IPS DF 6.9 (cell line): ENCODE measurements at regions not wholly inside any gene's neighbourhood (a gene's known extent, or its start where the extent isn't known, plus 50 kb on each side); places are given as distances from the start of the nearest gene placed in this dataset.

Experiments used
- DNase-seq: peaks from one replicate; pipeline ENCODE4 v3.0.0-alpha.2; 2013; ENCODE audit warnings: low read depth, low spot score
- H3K27ac ChIP-seq: one replicate; pipeline ENCODE4 v1.5.1; 2013; ENCODE audit warnings: low read length, control low read depth
- H3K27me3 ChIP-seq: 2 replicates; pipeline ENCODE4 v1.6.1; 2013; ENCODE audit warnings: mild to moderate bottlenecking, low read length; ENCODE audit not compliant: control insufficient read depth, insufficient read depth
- H3K36me3 ChIP-seq: 2 replicates; pipeline ENCODE4 v1.6.1; 2013; ENCODE audit warnings: low read length; ENCODE audit not compliant: control insufficient read depth, insufficient read depth
- H3K4me1 ChIP-seq: 2 replicates; pipeline ENCODE4 v1.6.1; 2013; ENCODE audit warnings: low read length; ENCODE audit not compliant: control insufficient read depth, insufficient read depth
- H3K4me3 ChIP-seq: 2 replicates; pipeline ENCODE4 v1.5.1; 2013; ENCODE audit warnings: mild to moderate bottlenecking, low read length
- H3K9me3 ChIP-seq: 2 replicates; pipeline ENCODE4 v1.6.1; 2013; ENCODE audit warnings: low read length, inconsistent platforms; ENCODE audit not compliant: control insufficient read depth, insufficient read depth
- WGBS: extraction: QIAGEN DNeasy Blood & Tissue Kit; methylation state at CpG from one replicate; pipeline ENCODE4 v1.1.7; 2013; ENCODE audit warnings: mixed read lengths, missing lambda C conversion rate; ENCODE audit not compliant: insufficient read length, insufficient coverage; 5-methylcytosine and 5-hydroxymethylcytosine counted together

- Histone ChIP-seq H3K36me3 (no peaks in the 10 kb centered on the region), H3K4me3 (no peak overlapping the region), H3K4me1 (no peaks in the 10 kb centered on the region), H3K9me3 (no peaks in the 10 kb centered on the region), H3K27me3 (no peaks in the 10 kb centered on the region), H3K27ac (no peak overlapping the region)
- WGBS = no CpG with 5 or more reads among the region's 2 CpGs
- no peak for DNase-seq
Observed at GRCh38 chr21:39056636-39057035, 126.6 kb downstream of the PSMG1 start.

- DNase-seq = no peak
- H3K36me3 ChIP-seq = no peaks in the 10 kb centered on the region
Observed at GRCh38 chr21:39055167-39055767, 128.0 kb downstream of the PSMG1 start.

GRCh38 chr21:39054066-39054465 lies 129.2 kb downstream of the PSMG1 start:
- Histone ChIP-seq H3K9me3 (no peaks in the 10 kb centered on the region), H3K27me3 (no peaks in the 10 kb centered on the region), H3K4me3 (no peak overlapping the region), H3K4me1 (no peaks in the 10 kb centered on the region), H3K27ac (no peak overlapping the region), H3K36me3 (no peaks in the 10 kb centered on the region)
- WGBS = no CpG with 5 or more reads among the region's 4 CpGs
- DNase-seq = no peak

More at GRCh38 chr21:39055167-39055767, 128.0 kb downstream of the PSMG1 start:
- no CpG with 5 or more reads among the region's 6 CpGs for WGBS
- no peaks in the 10 kb centered on the region for H3K4me1 ChIP-seq
- H3K27me3 ChIP-seq = no peaks in the 10 kb centered on the region
- H3K27ac ChIP-seq = no peak overlapping the region
- H3K4me3 ChIP-seq = no peak overlapping the region
- H3K9me3 ChIP-seq = no peaks in the 10 kb centered on the region

DNA sequence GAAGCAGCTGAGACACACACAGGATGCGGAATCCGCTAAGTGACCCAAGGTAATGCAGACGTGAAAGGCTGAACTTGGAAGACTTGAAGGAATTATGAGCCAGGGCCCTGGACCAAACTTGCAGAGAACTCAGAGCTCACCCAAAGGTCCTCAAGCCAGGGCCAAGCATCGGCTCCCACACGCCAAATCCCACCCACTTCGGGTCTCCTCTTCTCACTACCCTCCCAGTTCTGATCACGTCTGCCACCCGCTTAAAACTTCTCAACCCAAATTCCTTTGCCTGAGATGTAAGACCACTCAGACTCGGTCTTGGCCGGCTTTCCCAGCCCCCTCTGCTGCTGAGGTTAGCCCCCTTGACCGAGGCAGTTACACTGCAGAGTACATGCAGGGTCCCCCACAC lies 130.1 kb downstream of the PSMG1 start:
- Histone ChIP-seq H3K27me3 (no peaks in the 10 kb centered on the region), H3K9me3 (no peaks in the 10 kb centered on the region), H3K4me1 (no peaks in the 10 kb centered on the region), H3K27ac (no peak overlapping the region), H3K4me3 (no peak overlapping the region), H3K36me3 (no peaks in the 10 kb centered on the region)
- no peak for DNase-seq
- WGBS = no CpG with 5 or more reads among the region's 11 CpGs

- H3K36me3 ChIP-seq = no peaks in the 10 kb centered on the region
- no peaks in the 10 kb centered on the region for H3K9me3 ChIP-seq
- H3K4me1 ChIP-seq = no peaks in the 10 kb centered on the region
- WGBS = no CpG with 5 or more reads among the region's 7 CpGs
- no peak for DNase-seq
- H3K27ac ChIP-seq = no peak overlapping the region
- H3K27me3 ChIP-seq = no peaks in the 10 kb centered on the region
- no peak overlapping the region for H3K4me3 ChIP-seq
Observed at GRCh38 chr21:39052718-39053117, 130.5 kb downstream of the PSMG1 start.

GRCh38 chr21:39051588-39051949 lies 131.7 kb downstream of the PSMG1 start:
- no peaks in the 10 kb centered on the region for H3K9me3 ChIP-seq
- H3K4me1 ChIP-seq = no peaks in the 10 kb centered on the region
- no peaks in the 10 kb centered on the region for H3K36me3 ChIP-seq
- H3K27me3 ChIP-seq = no peaks in the 10 kb centered on the region
- DNase-seq = no peak
- WGBS = no CpG with 5 or more reads among the region's 3 CpGs
- H3K4me3 ChIP-seq = no peak overlapping the region
- H3K27ac ChIP-seq = no peak overlapping the region

DNA sequence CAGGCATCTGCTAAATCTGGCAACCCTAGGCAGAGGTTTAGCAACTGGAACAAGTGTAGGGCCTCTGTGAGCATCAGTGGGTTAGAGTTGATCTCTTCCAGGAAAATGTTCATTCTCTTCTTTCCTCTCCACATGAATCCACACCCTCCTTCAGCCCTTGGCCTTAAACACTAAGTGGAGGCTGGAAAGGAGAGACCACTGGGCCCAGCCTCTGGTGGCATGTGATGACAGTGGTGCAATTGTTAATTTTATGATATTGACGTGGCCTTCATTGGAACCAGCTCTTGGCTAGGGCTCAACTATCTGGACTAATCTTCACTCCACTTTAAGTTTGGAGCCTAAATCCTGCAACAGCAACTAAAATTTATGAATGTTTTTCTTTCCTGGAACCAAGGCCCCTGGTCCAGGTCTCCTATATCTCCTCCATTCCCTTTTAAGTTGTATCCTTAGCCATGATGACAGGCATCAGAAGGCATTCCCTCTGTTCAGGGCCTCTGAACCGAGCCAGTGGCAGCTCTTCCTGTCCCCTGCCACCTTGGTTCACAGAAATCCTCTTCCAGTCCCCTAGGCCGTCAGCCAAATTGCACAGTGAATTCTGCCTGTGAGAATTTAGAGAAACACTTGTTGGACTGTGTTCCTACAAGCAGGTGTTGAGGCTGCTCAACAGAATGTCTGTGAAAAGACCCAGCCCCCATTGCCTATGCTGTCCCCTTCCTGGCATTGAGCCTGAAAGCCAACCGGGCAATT lies 132.2 kb downstream of the PSMG1 start:
- Histone ChIP-seq H3K36me3 (no peaks in the 10 kb centered on the region), H3K27ac (no peak overlapping the region), H3K4me3 (no peak overlapping the region), H3K9me3 (no peaks in the 10 kb centered on the region), H3K4me1 (no peaks in the 10 kb centered on the region), H3K27me3 (no peaks in the 10 kb centered on the region)
- DNase-seq = no peak
- WGBS = no CpG with 5 or more reads among the region's 4 CpGs

DNA sequence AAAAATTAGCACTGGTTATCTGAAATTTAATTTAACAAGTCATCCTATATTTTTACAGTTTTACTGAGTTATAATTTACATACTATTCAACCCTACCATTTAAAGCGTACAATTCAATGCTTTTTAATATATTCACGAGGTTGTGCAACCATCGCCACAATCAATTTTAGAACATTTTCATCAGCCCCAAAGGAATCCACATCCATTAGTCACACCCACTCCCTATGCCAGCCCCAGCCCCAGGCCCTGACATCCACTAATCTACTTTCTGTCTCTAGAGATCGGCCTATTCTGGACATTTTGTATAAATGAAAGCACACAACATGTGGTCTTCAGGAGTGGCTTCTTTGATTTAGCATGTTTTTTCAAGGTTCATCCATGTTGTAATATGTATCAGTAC lies 134.7 kb downstream of the PSMG1 start:
- Histone ChIP-seq H3K4me3 (no peak overlapping the region), H3K36me3 (no peaks in the 10 kb centered on the region), H3K9me3 (no peaks in the 10 kb centered on the region), H3K27ac (no peak overlapping the region), H3K27me3 (no peaks in the 10 kb centered on the region), H3K4me1 (no peaks in the 10 kb centered on the region)
- WGBS = 100% methylated on average over 1 of the region's 4 CpGs
- no peak for DNase-seq

GRCh38 chr21:39048064-39048463 lies 135.2 kb downstream of the PSMG1 start:
- peak; percentile 22 for DNase-seq
- Histone ChIP-seq H3K4me3 (no peak overlapping the region), H3K4me1 (no peaks in the 10 kb centered on the region), H3K9me3 (no peaks in the 10 kb centered on the region), H3K27me3 (no peaks in the 10 kb centered on the region), H3K27ac (no peak overlapping the region), H3K36me3 (no peaks in the 10 kb centered on the region)
- no CpG with 5 or more reads among the region's 6 CpGs for WGBS

DNA sequence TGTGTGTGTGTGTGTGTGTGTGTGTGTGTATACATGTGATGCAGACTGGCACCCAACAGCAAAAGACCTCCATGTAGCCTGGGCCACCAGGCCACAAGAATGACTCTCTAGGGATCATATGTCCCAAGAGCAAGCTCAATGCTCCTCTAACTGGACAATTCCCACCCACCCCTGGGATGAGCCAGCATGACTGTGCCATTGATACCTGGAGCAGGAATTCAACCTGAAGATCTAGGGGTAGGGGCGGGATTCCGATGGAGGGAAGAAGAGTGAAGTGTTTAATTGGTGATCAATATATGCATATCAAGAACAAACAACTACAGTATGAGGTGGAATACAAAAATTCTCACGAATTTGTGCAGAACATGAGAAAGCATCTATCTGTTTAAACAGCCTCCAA lies 136.2 kb downstream of the PSMG1 start:
- H3K4me3 ChIP-seq = no peak overlapping the region
- no CpG with 5 or more reads among the region's 3 CpGs for WGBS
- no peaks in the 10 kb centered on the region for H3K4me1 ChIP-seq
- no peaks in the 10 kb centered on the region for H3K9me3 ChIP-seq
- H3K36me3 ChIP-seq = no peaks in the 10 kb centered on the region
- no peaks in the 10 kb centered on the region for H3K27me3 ChIP-seq
- no peak overlapping the region for H3K27ac ChIP-seq
- DNase-seq = no peak
